IMR-90 (cell line): ENCODE measurements at regions not wholly inside any gene's neighbourhood (a gene's known extent, or its start where the extent isn't known, plus 50 kb on each side); places are given as distances from the start of the nearest gene placed in this dataset.

ENCODE experiments used
- ATAC-seq: fragments of 200-7000 bp; cut with Tn5 transposase; 2 replicates; pipeline ENCODE4 v1.9.1; 2020; ENCODE audit warnings: low read depth, mild to moderate bottlenecking, moderate library complexity
- BruUV-seq: library from RNA; stranded (reverse); fragments of 400-500 nt; replicated peaks from 2 replicates; lab custom pipeline; 2021; lab: Mats Ljungman, UMichigan
- CTCF ChIA-PET: fragments of 300-600 bp; formaldehyde crosslinking; extraction: SDS; loops from one replicate; lab custom pipeline; 2021; ENCODE audit warnings: antibody characterized with exemption; lab: Yijun Ruan, JAX
- POLR2A ChIA-PET: fragments of 300-600 bp; sonication (Branson Sonifier 250); formaldehyde crosslinking; loops from one replicate; lab custom pipeline; 2022; ENCODE audit warnings: antibody characterized with exemption; ENCODE audit not compliant: unreplicated experiment; lab: Charles Lee
- DNase-seq: peaks from one replicate; pipeline ENCODE4 v3.0.0; 2013
- H2AFZ ChIP-seq: replicated peaks from 2 replicates; pipeline ENCODE3; 2013; ENCODE audit warnings: low read length, mild to moderate bottlenecking; ENCODE audit not compliant: poor library complexity
- H2AK5ac ChIP-seq: 2 replicates; pipeline ENCODE4 v1.6.1; 2013; ENCODE audit warnings: low read depth, low read length, inconsistent platforms
- H2AK9ac ChIP-seq: replicated peaks from 2 replicates; pipeline ENCODE3; 2013; ENCODE audit warnings: mild to moderate bottlenecking, low read depth, low read length, moderate library complexity; ENCODE audit not compliant: poor library complexity
- H2BK120ac ChIP-seq: 2 replicates; pipeline ENCODE4 v1.6.1; 2013; ENCODE audit warnings: low read depth, low read length, inconsistent platforms
- H2BK15ac ChIP-seq: 3 replicates; pipeline ENCODE4 v1.6.1; 2013; ENCODE audit warnings: low read depth, low read length, inconsistent platforms
- H2BK20ac ChIP-seq: 2 replicates; pipeline ENCODE4 v1.6.1; 2013; ENCODE audit warnings: low read depth, mild to moderate bottlenecking, inconsistent platforms, low read length, moderate library complexity
- H2BK5ac ChIP-seq: 2 replicates; pipeline ENCODE4 v1.6.1; 2013; ENCODE audit warnings: mild to moderate bottlenecking, low read depth, low read length, inconsistent platforms; ENCODE audit not compliant: poor library complexity, severe bottlenecking
- H3K14ac ChIP-seq: replicated peaks from 2 replicates; pipeline ENCODE4 v1.6.1; 2013; ENCODE audit warnings: low read depth, low read length, inconsistent platforms
- H3K18ac ChIP-seq: 2 replicates; pipeline ENCODE4 v1.6.1; 2013; ENCODE audit warnings: low read depth, low read length, control low read depth
- H3K23ac ChIP-seq: 2 replicates; pipeline ENCODE4 v1.6.1; 2013; ENCODE audit warnings: low read depth, low read length, inconsistent platforms
- H3K27ac ChIP-seq: 2 replicates; pipeline ENCODE4 v1.5.1; 2013; ENCODE audit warnings: mild to moderate bottlenecking, control low read depth, low read length; ENCODE audit not compliant: insufficient read depth
- H3K27me3 ChIP-seq: 2 replicates; pipeline ENCODE4 v1.6.1; 2013; ENCODE audit warnings: low read length; ENCODE audit not compliant: control insufficient read depth, insufficient read depth
- H3K36me3 ChIP-seq: 2 replicates; pipeline ENCODE4 v1.6.1; 2013; ENCODE audit warnings: low read length, mixed read lengths; ENCODE audit not compliant: control insufficient read depth, insufficient read depth
- H3K4ac ChIP-seq: 2 replicates; pipeline ENCODE4 v1.6.1; 2013; ENCODE audit warnings: low read depth, low read length, inconsistent platforms
- H3K4me1 ChIP-seq: 2 replicates; pipeline ENCODE4 v1.6.1; 2013; ENCODE audit warnings: low read length, mixed read lengths; ENCODE audit not compliant: control insufficient read depth, insufficient read depth
- H3K4me2 ChIP-seq: 2 replicates; pipeline ENCODE4 v1.6.1; 2013; ENCODE audit warnings: low read depth, mild to moderate bottlenecking, control low read depth, low read length, moderate library complexity
- H3K4me3 ChIP-seq: 2 replicates; pipeline ENCODE4 v1.5.1; 2013; ENCODE audit warnings: low read depth, mild to moderate bottlenecking, control low read depth, low read length, moderate library complexity; ENCODE audit not compliant: insufficient read depth
- H3K56ac ChIP-seq: 2 replicates; pipeline ENCODE4 v1.6.1; 2013; ENCODE audit warnings: low read length, inconsistent platforms; ENCODE audit not compliant: insufficient read depth; ENCODE audit errors: extremely low read depth
- H3K79me1 ChIP-seq, 2 experiments: 2 replicates each; pipeline ENCODE4 v1.6.1; 2013; ENCODE audit warnings: low read length in 2 of 2, inconsistent platforms in 1 of 2, low read depth in 1 of 2
- H3K9ac ChIP-seq: 2 replicates; pipeline ENCODE4 v1.6.1; 2013; ENCODE audit warnings: low read depth, low read length, control low read depth
- H3K9me1 ChIP-seq: 2 replicates; pipeline ENCODE4 v1.6.1; 2013; ENCODE audit warnings: low read length, inconsistent platforms; ENCODE audit not compliant: insufficient read depth
- H3K9me3 ChIP-seq: 2 replicates; pipeline ENCODE4 v1.6.1; 2013; ENCODE audit warnings: low read length; ENCODE audit not compliant: control insufficient read depth, insufficient read depth
- H4K20me1 ChIP-seq: 2 replicates; pipeline ENCODE4 v1.6.1; 2013; ENCODE audit warnings: low read length, inconsistent platforms; ENCODE audit not compliant: insufficient read depth
- H4K5ac ChIP-seq: 2 replicates; pipeline ENCODE4 v1.6.1; 2013; ENCODE audit warnings: mild to moderate bottlenecking, low read depth, low read length, control low read depth
- H4K8ac ChIP-seq, 2 experiments: 2 replicates each; pipeline ENCODE4 v1.6.1; 2013; ENCODE audit warnings: low read depth in 2 of 2, low read length in 2 of 2, control low read depth in 1 of 2, inconsistent platforms in 1 of 2
- H4K91ac ChIP-seq: 2 replicates; pipeline ENCODE4 v1.6.1; 2013; ENCODE audit warnings: low read depth, low read length, inconsistent platforms; ENCODE audit not compliant: insufficient read depth
- BHLHE40 ChIP-seq: fragments of 150-350 bp; IDR thresholded peaks from 2 replicates; pipeline ENCODE4 v1.6.1; 2016; ENCODE audit warnings: mild to moderate bottlenecking, low read depth, low read length
- CEBPB ChIP-seq: IDR thresholded peaks from 2 replicates; pipeline ENCODE4 v1.6.1; 2012; ENCODE audit warnings: low read depth, low read length, improper control_type of control experiment
- CHD1 ChIP-seq: IDR thresholded peaks from 2 replicates; pipeline ENCODE4 v1.6.1; 2012; ENCODE audit warnings: low read depth, low read length, improper control_type of control experiment
- ELK1 ChIP-seq: fragments of 150-350 bp; IDR thresholded peaks from 2 replicates; pipeline ENCODE4 v1.6.1; 2016; ENCODE audit warnings: low read depth, mild to moderate bottlenecking, low read length, moderate library complexity, borderline replicate concordance
- FOS ChIP-seq: fragments of 150-350 bp; IDR thresholded peaks from 2 replicates; pipeline ENCODE4 v1.6.1; 2016; ENCODE audit warnings: low read depth, low read length
- MAFK ChIP-seq: IDR thresholded peaks from 2 replicates; pipeline ENCODE4 v1.6.1; 2012; ENCODE audit warnings: low read depth, low read length, improper control_type of control experiment
- MAZ ChIP-seq: IDR thresholded peaks from 2 replicates; pipeline ENCODE4 v1.6.1; 2012; ENCODE audit warnings: low read depth, mild to moderate bottlenecking, low read length, improper control_type of control experiment, moderate library complexity, borderline replicate concordance
- MXI1 ChIP-seq: IDR thresholded peaks from 2 replicates; pipeline ENCODE4 v1.6.1; 2012; ENCODE audit warnings: low read depth, mild to moderate bottlenecking, low read length, moderate library complexity, borderline replicate concordance
- NFE2L2 ChIP-seq: fragments of 150-350 bp; IDR thresholded peaks from 2 replicates; pipeline ENCODE4 v1.6.1; 2016; ENCODE audit warnings: low read depth, mild to moderate bottlenecking, low read length
- POLR2A ChIP-seq: IDR thresholded peaks from 2 replicates; pipeline ENCODE4 v1.6.1; 2012; ENCODE audit warnings: mild to moderate bottlenecking, low read depth, low read length
- RAD21 ChIP-seq: IDR thresholded peaks from 2 replicates; pipeline ENCODE4 v1.6.1; 2012; ENCODE audit warnings: low read length, improper control_type of control experiment
- RCOR1 ChIP-seq: IDR thresholded peaks from 2 replicates; pipeline ENCODE4 v1.6.1; 2012; ENCODE audit warnings: mild to moderate bottlenecking, low read length, improper control_type of control experiment; ENCODE audit not compliant: insufficient replicate concordance
- RFX5 ChIP-seq: IDR thresholded peaks from 2 replicates; pipeline ENCODE4 v1.8.0; 2012; ENCODE audit warnings: low read depth, mild to moderate bottlenecking, low read length, moderate library complexity
- SMC3 ChIP-seq: fragments of 150-350 bp; IDR thresholded peaks from 2 replicates; pipeline ENCODE4 v1.6.1; 2016; ENCODE audit warnings: low read depth, mild to moderate bottlenecking, antibody characterized with exemption, low read length, moderate library complexity
- USF2 ChIP-seq: fragments of 150-350 bp; IDR thresholded peaks from 2 replicates; pipeline ENCODE4 v1.6.1; 2017; ENCODE audit warnings: mild to moderate bottlenecking, antibody characterized with exemption, low read length, low read depth
- WGBS, 2 experiments: methylation state at CpG; one replicate each; pipeline versions ENCODE4 v1.1.5 to v1.1.7; 2013; ENCODE audit warnings: missing lambda C conversion rate in 2 of 2; ENCODE audit not compliant: insufficient read length in 1 of 2; ENCODE audit errors: extremely low coverage in 2 of 2; 5-methylcytosine and 5-hydroxymethylcytosine counted together
- dilution Hi-C: fragments of 300-500 bp; cut with HindIII; formaldehyde crosslinking; loops from one replicate; pipeline ENCODE4 v1.14.3; 2018; ENCODE audit warnings: low sequenced_read_pairs; ENCODE audit not compliant: unreplicated experiment
- in situ Hi-C: fragments of 300-500 bp; cut with MboI; formaldehyde crosslinking; loops from 3 replicates; pipeline ENCODE4 v1.14.3; 2019; ENCODE audit warnings: low sequenced_read_pairs, inconsistent platforms, mixed read lengths
- intact Hi-C: fragments of 100-400 bp; cut with micrococcal nuclease; formaldehyde crosslinking; loops from 2 replicates; pipeline ENCODE4 v1.10.0; 2022
- TF ChIP-seq, protein P1 (sequence below): conservative IDR thresholded peaks from 2 replicates; pipeline ENCODE4 v1.5.1; 2012; ENCODE audit warnings: mild to moderate bottlenecking, low read depth, low read length, improper control_type of control experiment

DNA sequence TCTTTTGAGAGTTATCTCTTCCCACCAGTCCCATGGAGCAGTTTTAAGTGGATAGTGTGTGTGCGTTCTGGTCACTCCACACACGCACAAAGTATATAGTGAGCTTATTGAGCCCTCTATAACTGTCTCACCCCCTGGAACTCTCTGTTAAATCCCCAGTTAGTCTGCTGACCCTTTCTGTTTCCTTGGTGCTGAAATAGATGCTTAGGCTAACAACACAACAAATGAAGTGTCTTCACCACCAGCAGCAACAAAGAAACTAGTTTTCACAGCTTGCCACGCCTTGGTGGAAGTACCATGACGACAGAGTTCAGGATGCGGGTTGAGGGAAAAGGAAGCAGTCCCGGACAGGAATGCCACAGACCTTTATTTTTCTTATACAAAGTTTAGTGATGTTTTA is 203.5 kb upstream of the TMEFF2 start:
- no peak overlapping the region for H3K27ac ChIP-seq
- ATAC-seq (no peak), DNase-seq (no peak)
- H3K36me3 ChIP-seq, result no peaks in the 10 kb centered on the region
- H2BK20ac ChIP-seq, result no peak overlapping the region
- no peaks in the 10 kb centered on the region for H3K4me1 ChIP-seq
- H4K20me1 ChIP-seq, result no peaks in the 10 kb centered on the region
- H3K79me1 ChIP-seq, result no peaks in the 10 kb centered on the region
- H3K4ac ChIP-seq, result no peak overlapping the region
- no peak overlapping the region for H2AFZ ChIP-seq
- no peak for TF ChIP-seq RAD21
- TF ChIP-seq CEBPB, result no peak
- TF ChIP-seq RFX5, result no peak
- TF ChIP-seq, protein P1, sequence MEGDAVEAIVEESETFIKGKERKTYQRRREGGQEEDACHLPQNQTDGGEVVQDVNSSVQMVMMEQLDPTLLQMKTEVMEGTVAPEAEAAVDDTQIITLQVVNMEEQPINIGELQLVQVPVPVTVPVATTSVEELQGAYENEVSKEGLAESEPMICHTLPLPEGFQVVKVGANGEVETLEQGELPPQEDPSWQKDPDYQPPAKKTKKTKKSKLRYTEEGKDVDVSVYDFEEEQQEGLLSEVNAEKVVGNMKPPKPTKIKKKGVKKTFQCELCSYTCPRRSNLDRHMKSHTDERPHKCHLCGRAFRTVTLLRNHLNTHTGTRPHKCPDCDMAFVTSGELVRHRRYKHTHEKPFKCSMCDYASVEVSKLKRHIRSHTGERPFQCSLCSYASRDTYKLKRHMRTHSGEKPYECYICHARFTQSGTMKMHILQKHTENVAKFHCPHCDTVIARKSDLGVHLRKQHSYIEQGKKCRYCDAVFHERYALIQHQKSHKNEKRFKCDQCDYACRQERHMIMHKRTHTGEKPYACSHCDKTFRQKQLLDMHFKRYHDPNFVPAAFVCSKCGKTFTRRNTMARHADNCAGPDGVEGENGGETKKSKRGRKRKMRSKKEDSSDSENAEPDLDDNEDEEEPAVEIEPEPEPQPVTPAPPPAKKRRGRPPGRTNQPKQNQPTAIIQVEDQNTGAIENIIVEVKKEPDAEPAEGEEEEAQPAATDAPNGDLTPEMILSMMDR, result no peak
- no peak for TF ChIP-seq NFE2L2
- no peak for TF ChIP-seq CHD1
- TF ChIP-seq SMC3, result no peak
- TF ChIP-seq RCOR1, result no peak
- no peak for TF ChIP-seq USF2
- no peak for TF ChIP-seq FOS
- TF ChIP-seq MXI1, result no peak
- TF ChIP-seq BHLHE40, result no peak
- TF ChIP-seq POLR2A, result no peak
- TF ChIP-seq ELK1, result no peak
- no peak for TF ChIP-seq MAFK
- no peak for TF ChIP-seq MAZ
- CTCF ChIA-PET, result no interaction called here
- no peak overlapping the region for H3K18ac ChIP-seq
- H2AK5ac ChIP-seq, result no peak overlapping the region
- in situ Hi-C loops, result no loop called here
- BruUV-seq, result no TSS peak
- H4K5ac ChIP-seq, result no peak overlapping the region
- no peak overlapping the region for H2BK5ac ChIP-seq
- no peak overlapping the region for H2BK120ac ChIP-seq
- no peaks in the 10 kb centered on the region for H3K9me3 ChIP-seq
- H2AK9ac ChIP-seq, result no peak overlapping the region
- no peaks in the 10 kb centered on the region for H3K27me3 ChIP-seq
- H3K56ac ChIP-seq, result no peak overlapping the region
- no peak overlapping the region for H3K14ac ChIP-seq
- no peak overlapping the region for H2BK15ac ChIP-seq
- no peak overlapping the region for H3K4me2 ChIP-seq
- no peaks in the 10 kb centered on the region for H3K9me1 ChIP-seq
- intact Hi-C loops, result no loop called here
- no CpG with 5 or more reads among the region's 6 CpGs for WGBS, 2 experiments
- no peak overlapping the region for H4K91ac ChIP-seq
- no peak overlapping the region for H3K4me3 ChIP-seq
- dilution Hi-C loops, result no loop called here
- POLR2A ChIA-PET, result no interaction called here
- H3K23ac ChIP-seq, result no peak overlapping the region
- H3K9ac ChIP-seq, result no peak overlapping the region
- no peak overlapping the region for H4K8ac ChIP-seq
